Breast epithelium (tissue), 4 donors: ENCODE measurements at regions not wholly inside any gene's neighbourhood (a gene's known extent, or its start where the extent isn't known, plus 50 kb on each side); places are given as distances from the start of the nearest gene placed in this dataset.

Experiments
- DNase-seq, 2 donors: peaks; one replicate each; pipeline ENCODE4 v3.0.0-alpha.2; 2019; ENCODE audit warnings: low spot score in 2 of 2
- H3K27ac ChIP-seq, 2 donors: fragments of 200-600 bp; sonication (generic) in 1 of 2; one replicate each; pipeline ENCODE4 v1.5.1; 2016 to 2019; ENCODE audit warnings: mild to moderate bottlenecking in 1 of 2
- H3K27me3 ChIP-seq, 2 donors: fragments of 200-600 bp; sonication (generic) in 1 of 2; one replicate each; pipeline versions ENCODE4 v1.5.1 to v1.6.0; 2017 to 2019; ENCODE audit warnings: control low read depth in 1 of 2, mild to moderate bottlenecking in 1 of 2
- H3K36me3 ChIP-seq: fragments of 200-600 bp; one replicate; pipeline ENCODE4 v1.5.1; 2019
- H3K4me1 ChIP-seq, 2 donors: fragments of 200-600 bp; sonication (generic); one replicate each; pipeline ENCODE4 v1.5.1; 2016 to 2019; ENCODE audit warnings: control low read depth in 1 of 2
- H3K4me3 ChIP-seq, 3 donors: fragments of 200-600 bp; sonication (generic); 1 replicate in 2 of 3; 2 replicates in 1 of 3; pipeline ENCODE4 v1.5.1; 2016 to 2019; ENCODE audit warnings: mild to moderate bottlenecking in 3 of 3, moderate library complexity in 2 of 3
- H3K9me3 ChIP-seq, 2 donors: fragments of 200-600 bp; sonication (generic) in 1 of 2; one replicate each; pipeline ENCODE4 v1.5.1; 2016 to 2019; ENCODE audit warnings: control low read depth in 1 of 2
- CTCF ChIP-seq, 3 donors: fragments of 450-650 bp; IDR thresholded peaks; one replicate each; pipeline ENCODE4 v1.5.1; 2016 to 2017; ENCODE audit warnings: antibody characterized with exemption in 3 of 3, mild to moderate bottlenecking in 3 of 3, moderate library complexity in 3 of 3
- POLR2A ChIP-seq: fragments of 450-650 bp; IDR thresholded peaks from one replicate; pipeline ENCODE4 v1.6.1; 2016; ENCODE audit warnings: antibody characterized with exemption, mild to moderate bottlenecking, moderate library complexity
- POLR2AphosphoS5 ChIP-seq, 3 donors: sonication (generic); formaldehyde crosslinking; IDR thresholded peaks; one replicate each; pipeline ENCODE4 v1.6.1; 2017; ENCODE audit warnings: antibody characterized with exemption in 3 of 3
- intact Hi-C: fragments of 100-400 bp; cut with DNase I; formaldehyde crosslinking; loops from one replicate; pipeline ENCODE4 v1.15.1; 2023; ENCODE audit warnings: low total_unique reads

DNA sequence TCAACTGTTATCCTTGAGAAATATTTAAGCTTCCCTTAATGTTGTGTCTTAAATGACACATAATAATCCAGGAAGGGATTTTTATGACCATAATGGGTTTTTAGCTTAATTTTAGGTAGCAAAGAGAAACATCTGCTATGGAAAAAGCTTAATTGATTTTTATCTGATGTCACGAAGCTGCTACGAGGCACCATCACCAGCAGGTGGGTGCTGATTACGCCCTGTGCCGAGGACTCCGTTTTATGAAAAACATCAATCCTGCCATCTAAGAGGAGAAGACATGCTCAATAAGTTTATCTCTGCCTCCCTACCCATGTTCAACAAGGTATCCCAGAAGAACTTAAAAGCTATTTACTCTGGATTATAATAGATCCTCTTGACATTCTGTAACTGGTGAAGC lies 280.6 kb upstream of the ZFP42 start:
- Histone ChIP-seq H3K4me1 (no peaks in the 10 kb centered on the region), H3K27me3 (no peaks in the 10 kb centered on the region), H3K9me3 (no peaks in the 10 kb centered on the region), H3K27ac (no peak overlapping the region), H3K36me3 (no peaks in the 10 kb centered on the region), H3K4me3 (no peak overlapping the region)
- intact Hi-C loops: no loop called here
- TF ChIP-seq CTCF (IDR thresholded peaks at IDR 0.05) (no peak), POLR2AphosphoS5 (IDR thresholded peaks at IDR 0.05) (no peak), POLR2A (no peak)
- DNase-seq: no peak

DNA sequence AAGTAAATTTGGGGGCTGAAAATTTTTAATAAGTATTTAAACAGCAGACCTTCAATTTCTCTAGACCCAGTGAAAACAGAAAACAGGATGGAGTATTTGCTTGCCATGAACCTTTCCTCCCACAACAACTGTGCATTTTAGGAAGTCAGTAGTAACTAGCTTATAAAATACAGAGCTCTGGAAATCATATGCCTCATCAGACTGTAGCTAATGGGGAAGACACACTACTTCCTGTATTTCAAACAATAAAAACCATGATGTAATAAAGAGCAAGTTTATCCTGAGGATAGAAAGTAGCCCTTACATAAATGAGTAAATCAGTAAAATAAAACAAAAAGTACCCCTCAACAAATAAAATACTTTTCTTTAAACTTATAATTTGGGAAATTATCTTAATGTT lies 280.1 kb upstream of the ZFP42 start:
- no peaks in the 10 kb centered on the region for H3K9me3 ChIP-seq
- TF ChIP-seq POLR2AphosphoS5 (IDR thresholded peaks at IDR 0.05) (no peak), POLR2A (no peak), CTCF (IDR thresholded peaks at IDR 0.05) (no peak)
- DNase-seq: no peak
- no peaks in the 10 kb centered on the region for H3K36me3 ChIP-seq
- H3K27ac ChIP-seq: no peak overlapping the region
- intact Hi-C loops: no loop called here
- no peak overlapping the region for H3K4me3 ChIP-seq
- H3K4me1 ChIP-seq: no peaks in the 10 kb centered on the region
- H3K27me3 ChIP-seq: no peaks in the 10 kb centered on the region

GRCh38 chr4:187724456-187724855 lies 271.1 kb upstream of the ZFP42 start:
- Histone ChIP-seq H3K4me1 (no peaks in the 10 kb centered on the region), H3K9me3 (no peaks in the 10 kb centered on the region), H3K4me3 (no peak overlapping the region), H3K36me3 (no peaks in the 10 kb centered on the region), H3K27me3 (no peaks in the 10 kb centered on the region), H3K27ac (no peak overlapping the region)
- no peak for DNase-seq
- intact Hi-C loops: no loop called here
- TF ChIP-seq POLR2AphosphoS5 (IDR thresholded peaks at IDR 0.05): no peak
- TF ChIP-seq CTCF (IDR thresholded peaks at IDR 0.05): no peak
- no peak for TF ChIP-seq POLR2A

GRCh38 chr4:187726485-187726884 lies 269.1 kb upstream of the ZFP42 start:
- Histone ChIP-seq H3K4me1 (no peaks in the 10 kb centered on the region), H3K27me3 (no peaks in the 10 kb centered on the region), H3K9me3 (peaks cover 6 to 8% of the 10 kb centered on the region in 2 donors), H3K27ac (no peak overlapping the region), H3K36me3 (no peaks in the 10 kb centered on the region), H3K4me3 (no peak overlapping the region)
- TF ChIP-seq POLR2A (no peak), CTCF (IDR thresholded peaks at IDR 0.05) (no peak), POLR2AphosphoS5 (IDR thresholded peaks at IDR 0.05) (no peak)
- intact Hi-C loops: no loop called here
- no peak for DNase-seq

DNA sequence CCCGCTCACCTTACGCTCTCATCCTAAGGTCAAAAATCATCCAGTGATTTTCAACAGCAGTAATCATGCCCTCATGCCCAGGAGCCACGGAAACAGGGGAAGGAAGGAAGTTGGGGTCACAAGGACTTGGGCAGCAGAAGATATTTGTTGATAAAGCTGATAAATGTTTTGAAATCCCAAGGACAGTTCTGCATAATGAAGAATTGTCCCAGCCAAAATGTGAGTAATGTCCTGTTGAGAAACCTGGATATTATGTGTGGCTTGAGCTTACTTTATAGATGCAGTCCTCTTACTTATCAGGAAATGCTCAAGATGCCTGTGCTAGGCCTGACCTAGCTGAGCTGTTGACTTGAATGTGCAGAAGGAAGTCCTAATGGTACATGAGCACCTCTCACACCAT lies 263.0 kb upstream of the ZFP42 start:
- TF ChIP-seq POLR2AphosphoS5 (IDR thresholded peaks at IDR 0.05) (no peak), POLR2A (no peak), CTCF (IDR thresholded peaks at IDR 0.05) (no peak)
- no peaks in the 10 kb centered on the region for H3K27me3 ChIP-seq
- H3K4me1 ChIP-seq: no peaks in the 10 kb centered on the region
- no peak for DNase-seq
- peaks cover 6 to 8% of the 10 kb centered on the region in 2 donors for H3K9me3 ChIP-seq
- intact Hi-C loops: no loop called here
- H3K27ac ChIP-seq: no peak overlapping the region
- no peak overlapping the region for H3K4me3 ChIP-seq
- H3K36me3 ChIP-seq: no peaks in the 10 kb centered on the region
